ENCODE measurements at regions not wholly inside any gene's neighbourhood (a gene's known extent, or its start where the extent isn't known, plus 50 kb on each side); places are given as distances from the start of the nearest gene placed in this dataset.

GRCh38 chr5:173667702-173668101, 51.3 kb upstream of the BOD1 start:
- H3K27ac ChIP-seq, result no peak overlapping the region
- DNase-seq (no peak), ATAC-seq (no peak)
- TF ChIP-seq, protein P1, sequence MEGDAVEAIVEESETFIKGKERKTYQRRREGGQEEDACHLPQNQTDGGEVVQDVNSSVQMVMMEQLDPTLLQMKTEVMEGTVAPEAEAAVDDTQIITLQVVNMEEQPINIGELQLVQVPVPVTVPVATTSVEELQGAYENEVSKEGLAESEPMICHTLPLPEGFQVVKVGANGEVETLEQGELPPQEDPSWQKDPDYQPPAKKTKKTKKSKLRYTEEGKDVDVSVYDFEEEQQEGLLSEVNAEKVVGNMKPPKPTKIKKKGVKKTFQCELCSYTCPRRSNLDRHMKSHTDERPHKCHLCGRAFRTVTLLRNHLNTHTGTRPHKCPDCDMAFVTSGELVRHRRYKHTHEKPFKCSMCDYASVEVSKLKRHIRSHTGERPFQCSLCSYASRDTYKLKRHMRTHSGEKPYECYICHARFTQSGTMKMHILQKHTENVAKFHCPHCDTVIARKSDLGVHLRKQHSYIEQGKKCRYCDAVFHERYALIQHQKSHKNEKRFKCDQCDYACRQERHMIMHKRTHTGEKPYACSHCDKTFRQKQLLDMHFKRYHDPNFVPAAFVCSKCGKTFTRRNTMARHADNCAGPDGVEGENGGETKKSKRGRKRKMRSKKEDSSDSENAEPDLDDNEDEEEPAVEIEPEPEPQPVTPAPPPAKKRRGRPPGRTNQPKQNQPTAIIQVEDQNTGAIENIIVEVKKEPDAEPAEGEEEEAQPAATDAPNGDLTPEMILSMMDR (IDR thresholded peaks at IDR 0.05), result no peak
- H3K27me3 ChIP-seq (ENCODE audit: low read depth), result no peaks in the 10 kb centered on the region
- no peaks in the 10 kb centered on the region for H3K36me3 ChIP-seq
- no peak overlapping the region for H3K4me3 ChIP-seq
- no peaks in the 10 kb centered on the region for H3K9me3 ChIP-seq
- intact Hi-C loops (cut with DNase I), result no loop called here
- peaks cover 18% of the 10 kb centered on the region for H3K4me1 ChIP-seq

- Histone ChIP-seq H3K4me3 (no peak overlapping the region), H3K36me3 (no peaks in the 10 kb centered on the region), H3K4me1 (peaks cover 18% of the 10 kb centered on the region), H3K9me3 (no peaks in the 10 kb centered on the region), H3K27me3 (ENCODE audit: low read depth) (no peaks in the 10 kb centered on the region), H3K27ac (no peak overlapping the region)
- no peak for DNase-seq
- TF ChIP-seq, protein P1 (IDR thresholded peaks at IDR 0.05), result no peak
- no peak for ATAC-seq
- intact Hi-C loops (cut with DNase I), result no loop called here
These were observed 51.9 kb upstream of the BOD1 start for GRCh38 chr5:173668245-173668800.

GRCh38 chr5:173668910-173669309, 52.5 kb upstream of the BOD1 start:
- H3K9me3 ChIP-seq, result no peaks in the 10 kb centered on the region
- peaks cover 18% of the 10 kb centered on the region for H3K4me1 ChIP-seq
- no peaks in the 10 kb centered on the region for H3K36me3 ChIP-seq
- no peaks in the 10 kb centered on the region for H3K27me3 ChIP-seq (ENCODE audit: low read depth)
- intact Hi-C loops (cut with DNase I), result no loop called here
- no peak for ATAC-seq
- no peak overlapping the region for H3K4me3 ChIP-seq
- H3K27ac ChIP-seq, result no peak overlapping the region
- no peak for DNase-seq
- TF ChIP-seq, protein P1 (IDR thresholded peaks at IDR 0.05), result no peak

GRCh38 chr5:173669483-173669882, 53.0 kb upstream of the BOD1 start:
- intact Hi-C loops (cut with DNase I), result no loop called here
- H3K36me3 ChIP-seq, result no peaks in the 10 kb centered on the region
- peaks cover 18% of the 10 kb centered on the region for H3K4me1 ChIP-seq
- H3K9me3 ChIP-seq, result no peaks in the 10 kb centered on the region
- no peaks in the 10 kb centered on the region for H3K27me3 ChIP-seq (ENCODE audit: low read depth)
- TF ChIP-seq, protein P1 (IDR thresholded peaks at IDR 0.05), result no peak
- H3K27ac ChIP-seq, result no peak overlapping the region
- ATAC-seq (no peak), DNase-seq (no peak)
- H3K4me3 ChIP-seq, result no peak overlapping the region

DNA sequence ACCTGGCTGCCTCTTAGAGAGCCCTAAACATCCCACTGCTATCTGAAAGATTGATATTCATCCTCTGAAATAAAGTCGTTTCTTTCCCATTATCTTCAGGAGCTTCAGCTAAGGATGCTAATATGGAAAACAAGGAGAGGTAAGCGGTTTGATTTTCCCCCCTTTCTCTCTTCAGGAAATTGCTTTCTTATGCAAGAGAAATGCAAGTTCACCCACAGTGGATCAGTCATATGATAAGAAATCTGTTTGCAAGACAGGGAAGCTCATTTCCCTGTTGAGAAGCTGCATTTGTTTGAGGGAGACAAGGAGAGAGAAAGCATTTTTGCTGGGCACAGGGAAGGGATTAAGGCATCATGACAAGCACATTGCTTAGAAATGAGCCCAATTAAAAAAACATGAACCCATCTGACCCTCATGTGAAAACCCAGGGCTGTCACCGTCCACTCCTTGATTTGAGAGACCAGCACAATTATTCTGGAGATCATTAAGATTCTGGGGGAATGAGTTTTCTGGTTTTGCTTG, 53.7 kb upstream of the BOD1 start:
- intact Hi-C loops (cut with DNase I), result no loop called here
- Histone ChIP-seq H3K27ac (peak overlapping the region; percentile 36), H3K36me3 (no peaks in the 10 kb centered on the region), H3K9me3 (no peaks in the 10 kb centered on the region), H3K4me1 (peaks cover 18% of the 10 kb centered on the region), H3K27me3 (ENCODE audit: low read depth) (no peaks in the 10 kb centered on the region), H3K4me3 (no peak overlapping the region)
- peak in 1 of 2 donors; percentile 41 for ATAC-seq
- DNase-seq, result no peak
- TF ChIP-seq, protein P1 (IDR thresholded peaks at IDR 0.05), result no peak
